GM12892 (cell line): ENCODE measurements at regions not wholly inside any gene's neighbourhood (a gene's known extent, or its start where the extent isn't known, plus 50 kb on each side); places are given as distances from the start of the nearest gene placed in this dataset.

ENCODE experiments used
- POLR2A ChIP-seq: IDR thresholded peaks from 2 replicates; pipeline ENCODE4 v1.6.1; 2011; ENCODE audit warnings: low read depth, low read length, control low read depth
- POLR2AphosphoS5 ChIP-seq: IDR thresholded peaks from 2 replicates; pipeline ENCODE4 v1.6.1; 2011; ENCODE audit warnings: low read depth, low read length, control low read depth
- TAF1 ChIP-seq: IDR thresholded peaks from 2 replicates; pipeline ENCODE4 v1.6.1; 2011; ENCODE audit warnings: low read depth, mild to moderate bottlenecking, control low read depth, low read length, borderline replicate concordance

DNA sequence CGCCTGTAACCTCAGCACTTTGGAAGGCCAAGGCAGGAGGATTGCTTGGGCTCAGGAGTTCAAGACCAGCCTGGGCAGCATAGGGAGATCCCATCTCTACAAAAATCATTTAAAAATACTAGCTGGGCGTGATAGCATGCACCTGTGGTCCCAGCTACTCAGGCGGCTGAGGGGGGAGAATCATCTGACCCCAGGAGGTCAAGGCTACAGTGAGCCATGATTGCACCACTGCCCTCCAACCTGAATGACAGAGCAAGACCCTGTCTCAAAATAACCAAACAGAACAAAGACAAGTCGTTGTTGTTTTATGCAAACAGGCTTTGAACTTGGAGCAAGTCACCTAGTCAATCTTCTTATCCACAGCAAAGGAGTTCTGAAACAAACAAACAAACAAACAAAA, 82.0 kb upstream of the AKAP13 start:
- TF ChIP-seq TAF1 (no peak), POLR2A (no peak), POLR2AphosphoS5 (no peak)
